ENCODE measurements at regions not wholly inside any gene's neighbourhood (a gene's known extent, or its start where the extent isn't known, plus 50 kb on each side); places are given as distances from the start of the nearest gene placed in this dataset.

- Histone ChIP-seq H3K36me3 (no peaks in the 10 kb centered on the region), H3K4me1 (no peaks in the 10 kb centered on the region), H3K9me3 (no peaks in the 10 kb centered on the region), H3K27me3 (no peaks in the 10 kb centered on the region), H3K27ac (no peak overlapping the region), H3K4me3 (replicated peaks in 1 of 3) (no peak overlapping the region)
- intact Hi-C loops (cut with DNase I): no loop called here
- DNase-seq: no peak
- TF ChIP-seq, protein P1, sequence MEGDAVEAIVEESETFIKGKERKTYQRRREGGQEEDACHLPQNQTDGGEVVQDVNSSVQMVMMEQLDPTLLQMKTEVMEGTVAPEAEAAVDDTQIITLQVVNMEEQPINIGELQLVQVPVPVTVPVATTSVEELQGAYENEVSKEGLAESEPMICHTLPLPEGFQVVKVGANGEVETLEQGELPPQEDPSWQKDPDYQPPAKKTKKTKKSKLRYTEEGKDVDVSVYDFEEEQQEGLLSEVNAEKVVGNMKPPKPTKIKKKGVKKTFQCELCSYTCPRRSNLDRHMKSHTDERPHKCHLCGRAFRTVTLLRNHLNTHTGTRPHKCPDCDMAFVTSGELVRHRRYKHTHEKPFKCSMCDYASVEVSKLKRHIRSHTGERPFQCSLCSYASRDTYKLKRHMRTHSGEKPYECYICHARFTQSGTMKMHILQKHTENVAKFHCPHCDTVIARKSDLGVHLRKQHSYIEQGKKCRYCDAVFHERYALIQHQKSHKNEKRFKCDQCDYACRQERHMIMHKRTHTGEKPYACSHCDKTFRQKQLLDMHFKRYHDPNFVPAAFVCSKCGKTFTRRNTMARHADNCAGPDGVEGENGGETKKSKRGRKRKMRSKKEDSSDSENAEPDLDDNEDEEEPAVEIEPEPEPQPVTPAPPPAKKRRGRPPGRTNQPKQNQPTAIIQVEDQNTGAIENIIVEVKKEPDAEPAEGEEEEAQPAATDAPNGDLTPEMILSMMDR (IDR thresholded peaks at IDR 0.05): no peak
- TF ChIP-seq POLR2A (IDR thresholded peaks at IDR 0.05): no peak
- WGBS, 2 donors: 43 to 53% methylated on average over 4 of the region's 4 CpGs
These were observed 147.2 kb downstream of the IZUMO3 start for GRCh38 chr9:24398466-24398865.

- DNase-seq: no peak
- intact Hi-C loops (cut with DNase I): no loop called here
- Histone ChIP-seq H3K36me3 (no peaks in the 10 kb centered on the region), H3K27me3 (no peaks in the 10 kb centered on the region), H3K4me3 (replicated peaks in 1 of 3) (no peak overlapping the region), H3K9me3 (no peaks in the 10 kb centered on the region), H3K27ac (no peak overlapping the region), H3K4me1 (no peaks in the 10 kb centered on the region)
- 90 to 98% methylated on average over 2 to 4 of the region's 4 CpGs for WGBS, 2 donors
- TF ChIP-seq, protein P1 (IDR thresholded peaks at IDR 0.05): no peak
- no peak for TF ChIP-seq POLR2A (IDR thresholded peaks at IDR 0.05)
These were observed 154.6 kb downstream of the IZUMO3 start for GRCh38 chr9:24391095-24391494.

DNA sequence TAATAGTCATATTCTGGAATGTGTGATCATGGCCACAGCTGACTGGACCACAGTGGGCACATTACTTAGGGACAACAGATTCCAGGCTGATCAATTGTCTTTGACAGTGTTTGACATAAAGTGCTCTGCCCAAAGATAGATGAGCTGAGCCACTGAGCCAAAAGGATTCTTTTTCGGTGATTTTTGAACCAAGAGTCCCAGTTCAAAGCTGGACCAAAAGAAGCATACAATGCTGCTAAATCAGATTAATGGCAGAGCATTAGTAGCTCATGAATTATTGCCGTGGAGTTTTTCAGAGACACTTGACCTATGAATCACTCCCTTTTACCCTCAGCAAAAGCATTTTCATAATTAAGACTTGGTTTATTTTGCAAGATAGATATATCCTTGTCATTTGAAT, 160.6 kb downstream of the IZUMO3 start:
- no peak overlapping the region for H3K4me3 ChIP-seq (replicated peaks in 1 of 3)
- DNase-seq: no peak
- TF ChIP-seq, protein P1 (IDR thresholded peaks at IDR 0.05): no peak
- H3K36me3 ChIP-seq: no peaks in the 10 kb centered on the region
- no peaks in the 10 kb centered on the region for H3K9me3 ChIP-seq
- WGBS, 2 donors: 84 to 89% methylated on average over 2 of the region's 2 CpGs
- no peak overlapping the region for H3K27ac ChIP-seq
- H3K4me1 ChIP-seq: no peaks in the 10 kb centered on the region
- no peaks in the 10 kb centered on the region for H3K27me3 ChIP-seq
- intact Hi-C loops (cut with DNase I): no loop called here

DNA sequence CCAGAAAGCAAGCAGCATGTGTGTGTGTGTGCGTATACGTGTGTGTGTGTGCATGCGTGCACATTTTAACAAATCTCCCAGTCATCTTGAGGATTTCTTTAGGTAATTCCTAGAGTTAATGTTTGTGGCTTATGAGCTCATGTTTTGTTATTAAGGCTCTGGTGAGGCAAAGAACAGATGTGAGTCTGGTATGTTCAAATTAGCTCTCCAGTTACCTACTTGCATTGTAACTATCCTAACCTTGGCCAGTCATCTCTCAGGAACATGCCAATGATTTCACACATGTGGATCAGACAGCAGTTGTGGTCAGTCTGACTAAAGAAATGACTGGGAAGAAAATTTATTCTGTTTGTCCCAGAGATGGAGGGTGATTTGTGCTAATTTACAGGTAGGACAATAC, 163.1 kb downstream of the IZUMO3 start:
- 91% methylated on average over 3 of the region's 3 CpGs for WGBS, 2 donors
- H3K27me3 ChIP-seq: no peaks in the 10 kb centered on the region
- intact Hi-C loops (cut with DNase I): no loop called here
- no peak overlapping the region for H3K27ac ChIP-seq
- H3K36me3 ChIP-seq: no peaks in the 10 kb centered on the region
- DNase-seq: no peak
- TF ChIP-seq, protein P1 (IDR thresholded peaks at IDR 0.05): no peak
- no peak for TF ChIP-seq POLR2A (IDR thresholded peaks at IDR 0.05)
- no peaks in the 10 kb centered on the region for H3K9me3 ChIP-seq
- H3K4me3 ChIP-seq (replicated peaks in 1 of 3): no peak overlapping the region
- H3K4me1 ChIP-seq: no peaks in the 10 kb centered on the region

DNA sequence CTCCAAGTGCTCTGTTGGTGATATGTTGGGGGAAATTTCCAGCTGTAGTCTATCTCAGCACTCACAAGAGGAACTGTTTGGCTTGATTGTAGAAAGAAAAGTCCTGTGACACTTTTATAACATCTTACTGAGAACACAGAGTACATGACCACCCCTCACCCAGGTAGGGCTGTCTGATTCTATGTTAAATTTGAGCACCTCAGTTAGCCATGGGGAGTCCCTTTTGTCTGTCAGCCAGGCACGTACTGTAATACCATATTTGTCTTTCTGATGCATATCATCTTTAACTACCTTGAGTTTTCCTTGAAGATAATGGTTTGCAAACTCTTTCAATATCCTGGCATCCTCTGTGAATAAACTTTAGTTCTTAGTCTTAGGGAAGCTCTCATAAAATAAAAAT, 164.5 kb downstream of the IZUMO3 start:
- TF ChIP-seq, protein P1 (IDR thresholded peaks at IDR 0.05): no peak
- TF ChIP-seq POLR2A (IDR thresholded peaks at IDR 0.05): no peak

More for the DNA sequence above, 164.5 kb downstream of the IZUMO3 start:
- Histone ChIP-seq H3K4me3 (replicated peaks in 1 of 3) (no peak overlapping the region), H3K36me3 (no peaks in the 10 kb centered on the region), H3K4me1 (no peaks in the 10 kb centered on the region), H3K27ac (no peak overlapping the region), H3K27me3 (no peaks in the 10 kb centered on the region), H3K9me3 (no peaks in the 10 kb centered on the region)
- no peak for DNase-seq
- intact Hi-C loops (cut with DNase I): no loop called here
- WGBS, 2 donors: 69 to 76% methylated on average over 1 of the region's 1 CpG
